ENCODE measurements at regions not wholly inside any gene's neighbourhood (a gene's known extent, or its start where the extent isn't known, plus 50 kb on each side); places are given as distances from the start of the nearest gene placed in this dataset.
"Not testable (repeated sequence)": the region's sequence is repeated elsewhere in the genome, so short reads cannot be mapped to it uniquely, and the experiment has no call there.

- ChIA-PET CTCF (no interaction called here), POLR2A (no interaction called here)
- no peak overlapping the region for H3K27ac ChIP-seq
- no peak overlapping the region for H3K4me2 ChIP-seq
- FAIRE-seq (no peak), DNase-seq (ENCODE audit: low read depth in 1 of 2, low spot score in 1 of 2) (no peak), ATAC-seq (no peak)
- H3K4me1 ChIP-seq: no peaks in the 10 kb centered on the region
- WGBS (ENCODE audit: missing lambda C conversion rate): 19% methylated on average over 4 of the region's 4 CpGs
- no peak for TF ChIP-seq CBX8 (IDR thresholded peaks at IDR 0.05)
- no peak for TF ChIP-seq CBX2 (IDR thresholded peaks at IDR 0.05; ENCODE audit: borderline replicate concordance, low read depth)
- TF ChIP-seq SREBF2 (IDR thresholded peaks at IDR 0.05): no peak
- no peak for TF ChIP-seq POLR2A (IDR thresholded peaks at IDR 0.05; ENCODE audit: low read length)
- no peak for TF ChIP-seq PHF8 (IDR thresholded peaks at IDR 0.05; ENCODE audit: borderline replicate concordance, low read depth)
- TF ChIP-seq MAFK (IDR thresholded peaks at IDR 0.05; ENCODE audit: partially characterized antibody): no peak
- no peak for TF ChIP-seq FOSB (CRISPR knock-in tag; IDR thresholded peaks at IDR 0.05)
- no peak for TF ChIP-seq TP53 (CRISPR knock-in tag; IDR thresholded peaks at IDR 0.05)
- H3K9me3 ChIP-seq: no peaks in the 10 kb centered on the region
- H3K4me3 ChIP-seq: no peak overlapping the region
Observed at GRCh38 chr12:33156042-33156441, 259.5 kb upstream of the PKP2 start.

- FAIRE-seq; H3K4me2 ChIP-seq; H3K9me3 ChIP-seq; H3K27ac ChIP-seq; ATAC-seq; H3K4me1 ChIP-seq; POLR2A ChIA-PET; H3K4me3 ChIP-seq; DNase-seq (ENCODE audit: low read depth in 1 of 2, low spot score in 1 of 2); CTCF ChIA-PET: not testable (repeated sequence)
- 6% methylated on average over 8 of the region's 8 CpGs for WGBS (ENCODE audit: missing lambda C conversion rate)
Observed at GRCh38 chr12:33147292-33147691, 250.7 kb upstream of the PKP2 start.

- POLR2A ChIA-PET: no interaction called here
- no peak for FAIRE-seq
- no peak overlapping the region for H3K27ac ChIP-seq
- DNase-seq (ENCODE audit: low read depth in 1 of 2, low spot score in 1 of 2): no peak
- CTCF ChIA-PET: no interaction called here
- H3K4me2 ChIP-seq: no peak overlapping the region
- no peak overlapping the region for H3K4me3 ChIP-seq
- 16% methylated on average over 1 of the region's 1 CpG for WGBS (ENCODE audit: missing lambda C conversion rate)
- TF ChIP-seq CHD4 (IDR thresholded peaks at IDR 0.05; ENCODE audit: borderline replicate concordance) (no peak), HOXB13 (CRISPR knock-in tag; IDR thresholded peaks at IDR 0.05; ENCODE audit: low read depth) (no peak), HOXB5 (CRISPR knock-in tag; IDR thresholded peaks at IDR 0.05) (no peak), FOSL2 (IDR thresholded peaks at IDR 0.05) (no peak), FOSL2 (CRISPR knock-in tag; IDR thresholded peaks at IDR 0.05) (no peak), JUN (IDR thresholded peaks at IDR 0.05) (no peak), SMC3 (IDR thresholded peaks at IDR 0.05) (no peak), CEBPB (IDR thresholded peaks at IDR 0.05) (no peak), HES2 (IDR thresholded peaks at IDR 0.05) (no peak), REST (IDR thresholded peaks at IDR 0.05) (no peak), ZNF302 (CRISPR knock-in tag; IDR thresholded peaks at IDR 0.05) (no peak), EP300 (IDR thresholded peaks at IDR 0.05) (no peak), ZC3H11A (IDR thresholded peaks at IDR 0.05) (no peak), CBX2 (IDR thresholded peaks at IDR 0.05; ENCODE audit: borderline replicate concordance, low read depth) (no peak)
- no peak for ATAC-seq
- H3K4me1 ChIP-seq: no peaks in the 10 kb centered on the region
- no peaks in the 10 kb centered on the region for H3K9me3 ChIP-seq
Observed at GRCh38 chr12:33129500-33129899, 232.9 kb upstream of the PKP2 start.

GRCh38 chr12:33125755-33126154 is 229.2 kb upstream of the PKP2 start:
- no peak for DNase-seq (ENCODE audit: low read depth in 1 of 2, low spot score in 1 of 2)
- Histone ChIP-seq H3K4me1 (no peaks in the 10 kb centered on the region), H3K9me3 (no peaks in the 10 kb centered on the region), H3K27ac (no peak overlapping the region), H3K4me2 (no peak overlapping the region), H3K4me3 (no peak overlapping the region)
- ChIA-PET POLR2A (no interaction called here), CTCF (no interaction called here)
- FAIRE-seq: no peak
- ATAC-seq: no peak
- TF ChIP-seq MAX (IDR thresholded peaks at IDR 0.05) (no peak), ZC3H11A (IDR thresholded peaks at IDR 0.05) (no peak), BCL3 (IDR thresholded peaks at IDR 0.05) (no peak), RNF2 (IDR thresholded peaks at IDR 0.05; ENCODE audit: borderline replicate concordance, low read depth) (no peak), ELK1 (IDR thresholded peaks at IDR 0.05; ENCODE audit: low read depth, low read length) (no peak), HES2 (IDR thresholded peaks at IDR 0.05) (no peak), E2F6 (IDR thresholded peaks at IDR 0.05; ENCODE audit: borderline replicate concordance, low read depth) (no peak), ZSCAN20 (CRISPR knock-in tag; IDR thresholded peaks at IDR 0.05) (no peak), MAFK (IDR thresholded peaks at IDR 0.05; ENCODE audit: partially characterized antibody) (no peak)
